Thyroid gland (tissue), 4 donors: ENCODE measurements at regions not wholly inside any gene's neighbourhood (a gene's known extent, or its start where the extent isn't known, plus 50 kb on each side); places are given as distances from the start of the nearest gene placed in this dataset.

ENCODE experiments used
- DNase-seq, 2 donors: peaks; one replicate each; pipeline ENCODE4 v3.0.0-alpha.2; 2019
- H3K27ac ChIP-seq, 3 donors: fragments of 200-600 bp; sonication (generic); 1 replicate in 2 of 3; 2 replicates in 1 of 3; pipeline ENCODE4 v1.5.1; 2016 to 2019; ENCODE audit warnings: mild to moderate bottlenecking in 1 of 3, moderate library complexity in 1 of 3
- H3K27me3 ChIP-seq: fragments of 200-600 bp; sonication (generic); one replicate; pipeline ENCODE4 v1.5.1; 2019
- H3K36me3 ChIP-seq, 2 donors: fragments of 200-600 bp; sonication (generic); one replicate each; pipeline ENCODE4 v1.5.1; 2016 to 2019
- H3K4me1 ChIP-seq, 2 donors: fragments of 200-600 bp; sonication (generic); one replicate each; pipeline ENCODE4 v1.5.1; 2017 to 2019
- H3K4me3 ChIP-seq, 3 donors: fragments of 200-600 bp; sonication (generic); replicated peaks in 1 of 3; 1 replicate in 2 of 3; 2 replicates in 1 of 3; pipeline ENCODE4 v1.5.1; 2016; ENCODE audit warnings: mild to moderate bottlenecking in 1 of 3
- H3K9me3 ChIP-seq: fragments of 200-600 bp; sonication (generic); one replicate; pipeline ENCODE4 v1.5.1; 2017
- CTCF ChIP-seq, 6 experiments: fragments of 200-600 bp in 3 of 6; fragments of 450-650 bp in 3 of 6; sonication (generic) in 3 of 6; IDR thresholded peaks; one replicate each; pipeline ENCODE4 v1.5.1; 2016 to 2019; ENCODE audit warnings: antibody characterized with exemption in 6 of 6, mild to moderate bottlenecking in 2 of 6, inconsistent platforms in 1 of 6, moderate library complexity in 1 of 6
- POLR2A ChIP-seq, 2 donors: fragments of 450-650 bp; IDR thresholded peaks; one replicate each; pipeline ENCODE4 v1.6.1; 2017; ENCODE audit warnings: antibody characterized with exemption in 2 of 2, mild to moderate bottlenecking in 2 of 2, moderate library complexity in 1 of 2
- WGBS, 2 donors: methylation state at CpG; one replicate each; pipeline ENCODE4 v1.1.5; 2017; 5-methylcytosine and 5-hydroxymethylcytosine counted together
- intact Hi-C: fragments of 100-400 bp; cut with DNase I; formaldehyde crosslinking; loops from one replicate; pipeline ENCODE4 v1.15.1; 2023

- intact Hi-C loops: no loop called here
- no peaks in the 10 kb centered on the region for H3K27me3 ChIP-seq
- H3K9me3 ChIP-seq: no peaks in the 10 kb centered on the region
- H3K4me3 ChIP-seq: no peak overlapping the region
- TF ChIP-seq POLR2A (IDR thresholded peaks at IDR 0.05) (no peak), CTCF (IDR thresholded peaks at IDR 0.05) (no peak)
- no peak overlapping the region for H3K27ac ChIP-seq
- H3K4me1 ChIP-seq: no peaks in the 10 kb centered on the region
- no peaks in the 10 kb centered on the region for H3K36me3 ChIP-seq
- 82 to 85% methylated on average over 9 to 12 of the region's 12 CpGs for WGBS, 2 donors
- no peak for DNase-seq
Observed at GRCh38 chr5:110956913-110957813, 114.3 kb upstream of the TSLP start.

GRCh38 chr5:110957934-110958333, 113.6 kb upstream of the TSLP start:
- Histone ChIP-seq H3K9me3 (no peaks in the 10 kb centered on the region), H3K27me3 (no peaks in the 10 kb centered on the region), H3K4me1 (no peaks in the 10 kb centered on the region), H3K4me3 (no peak overlapping the region), H3K27ac (no peak overlapping the region), H3K36me3 (no peaks in the 10 kb centered on the region)
- intact Hi-C loops: no loop called here
- 80 to 87% methylated on average over 2 of the region's 2 CpGs for WGBS, 2 donors
- no peak for DNase-seq
- TF ChIP-seq POLR2A (IDR thresholded peaks at IDR 0.05): no peak
- no peak for TF ChIP-seq CTCF (IDR thresholded peaks at IDR 0.05)

GRCh38 chr5:110963495-110963894, 108.0 kb upstream of the TSLP start:
- WGBS, 2 donors: 60 to 72% methylated on average over 3 of the region's 3 CpGs

GRCh38 chr5:110965773-110966581, 105.5 kb upstream of the TSLP start:
- H3K9me3 ChIP-seq: no peaks in the 10 kb centered on the region
- no peak for DNase-seq
- intact Hi-C loops: no loop called here
- no peaks in the 10 kb centered on the region for H3K4me1 ChIP-seq
- TF ChIP-seq POLR2A (IDR thresholded peaks at IDR 0.05): no peak
- TF ChIP-seq CTCF (IDR thresholded peaks at IDR 0.05): no peak
- no peak overlapping the region for H3K4me3 ChIP-seq
- WGBS, 2 donors: 84 to 86% methylated on average over 3 of the region's 3 CpGs
- no peaks in the 10 kb centered on the region for H3K27me3 ChIP-seq
- no peak overlapping the region for H3K27ac ChIP-seq
- no peaks in the 10 kb centered on the region for H3K36me3 ChIP-seq

More at GRCh38 chr5:110963495-110963894, 108.0 kb upstream of the TSLP start:
- no peaks in the 10 kb centered on the region for H3K9me3 ChIP-seq
- H3K4me1 ChIP-seq: no peaks in the 10 kb centered on the region
- no peaks in the 10 kb centered on the region for H3K27me3 ChIP-seq
- intact Hi-C loops: no loop called here
- H3K36me3 ChIP-seq: no peaks in the 10 kb centered on the region
- TF ChIP-seq POLR2A (IDR thresholded peaks at IDR 0.05) (no peak), CTCF (IDR thresholded peaks at IDR 0.05) (no peak)
- no peak for DNase-seq
- H3K4me3 ChIP-seq: no peak overlapping the region
- H3K27ac ChIP-seq: no peak overlapping the region
